Esophagus squamous epithelium (tissue), 4 donors: ENCODE measurements at regions not wholly inside any gene's neighbourhood (a gene's known extent, or its start where the extent isn't known, plus 50 kb on each side); places are given as distances from the start of the nearest gene placed in this dataset.

Source experiments
- POLR2A ChIP-seq, 4 donors: fragments of 450-650 bp; IDR thresholded peaks; one replicate each; pipeline ENCODE4 v1.6.1; 2017; ENCODE audit warnings: antibody characterized with exemption in 4 of 4, mild to moderate bottlenecking in 4 of 4, moderate library complexity in 3 of 4
- TF ChIP-seq, protein P1 (sequence below), 6 experiments: fragments of 450-650 bp in 4 of 6; fragments of 200-600 bp in 2 of 6; sonication (generic) in 2 of 6; IDR thresholded peaks; one replicate each; pipeline ENCODE4 v1.5.1; 2016 to 2019; ENCODE audit warnings: antibody characterized with exemption in 6 of 6, mild to moderate bottlenecking in 4 of 6, moderate library complexity in 4 of 6

DNA sequence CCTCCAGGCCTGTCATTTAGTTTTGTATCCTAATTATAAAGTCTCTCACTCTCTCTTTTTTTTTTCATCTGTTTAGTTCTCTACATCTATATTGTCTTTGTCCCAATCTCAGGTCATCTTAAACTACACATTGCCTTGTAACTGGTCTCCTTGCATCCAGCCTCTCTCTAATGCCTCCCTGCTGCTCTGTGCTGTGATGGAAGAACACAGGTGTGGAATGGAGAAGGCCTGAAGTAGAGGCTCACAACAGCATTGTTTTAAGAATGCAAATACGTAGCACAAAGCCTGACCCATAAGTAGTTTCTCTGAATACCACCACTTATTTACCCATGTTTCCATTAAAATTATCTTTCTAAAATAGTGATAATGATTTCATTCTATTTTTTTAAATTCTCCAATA, 108.8 kb upstream of the FRY start:
- TF ChIP-seq, protein P1, sequence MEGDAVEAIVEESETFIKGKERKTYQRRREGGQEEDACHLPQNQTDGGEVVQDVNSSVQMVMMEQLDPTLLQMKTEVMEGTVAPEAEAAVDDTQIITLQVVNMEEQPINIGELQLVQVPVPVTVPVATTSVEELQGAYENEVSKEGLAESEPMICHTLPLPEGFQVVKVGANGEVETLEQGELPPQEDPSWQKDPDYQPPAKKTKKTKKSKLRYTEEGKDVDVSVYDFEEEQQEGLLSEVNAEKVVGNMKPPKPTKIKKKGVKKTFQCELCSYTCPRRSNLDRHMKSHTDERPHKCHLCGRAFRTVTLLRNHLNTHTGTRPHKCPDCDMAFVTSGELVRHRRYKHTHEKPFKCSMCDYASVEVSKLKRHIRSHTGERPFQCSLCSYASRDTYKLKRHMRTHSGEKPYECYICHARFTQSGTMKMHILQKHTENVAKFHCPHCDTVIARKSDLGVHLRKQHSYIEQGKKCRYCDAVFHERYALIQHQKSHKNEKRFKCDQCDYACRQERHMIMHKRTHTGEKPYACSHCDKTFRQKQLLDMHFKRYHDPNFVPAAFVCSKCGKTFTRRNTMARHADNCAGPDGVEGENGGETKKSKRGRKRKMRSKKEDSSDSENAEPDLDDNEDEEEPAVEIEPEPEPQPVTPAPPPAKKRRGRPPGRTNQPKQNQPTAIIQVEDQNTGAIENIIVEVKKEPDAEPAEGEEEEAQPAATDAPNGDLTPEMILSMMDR (IDR thresholded peaks at IDR 0.05) = no peak
- no peak for TF ChIP-seq POLR2A (IDR thresholded peaks at IDR 0.05)
